IMR-90 (cell line): ENCODE measurements at regions not wholly inside any gene's neighbourhood (a gene's known extent, or its start where the extent isn't known, plus 50 kb on each side); places are given as distances from the start of the nearest gene placed in this dataset.

Experiments used
- ATAC-seq: fragments of 200-7000 bp; cut with Tn5 transposase; 2 replicates; pipeline ENCODE4 v1.9.1; 2020; ENCODE audit warnings: low read depth, mild to moderate bottlenecking, moderate library complexity
- BruUV-seq: library from RNA; stranded (reverse); fragments of 400-500 nt; replicated peaks from 2 replicates; lab custom pipeline; 2021; lab: Mats Ljungman, UMichigan
- CTCF ChIA-PET: fragments of 300-600 bp; formaldehyde crosslinking; extraction: SDS; loops from one replicate; lab custom pipeline; 2021; ENCODE audit warnings: antibody characterized with exemption; lab: Yijun Ruan, JAX
- POLR2A ChIA-PET: fragments of 300-600 bp; sonication (Branson Sonifier 250); formaldehyde crosslinking; loops from one replicate; lab custom pipeline; 2022; ENCODE audit warnings: antibody characterized with exemption; ENCODE audit not compliant: unreplicated experiment; lab: Charles Lee
- DNase-seq: peaks from one replicate; pipeline ENCODE4 v3.0.0; 2013
- H2AFZ ChIP-seq: replicated peaks from 2 replicates; pipeline ENCODE3; 2013; ENCODE audit warnings: low read length, mild to moderate bottlenecking; ENCODE audit not compliant: poor library complexity
- H2AK5ac ChIP-seq: 2 replicates; pipeline ENCODE4 v1.6.1; 2013; ENCODE audit warnings: low read depth, low read length, inconsistent platforms
- H2AK9ac ChIP-seq: replicated peaks from 2 replicates; pipeline ENCODE3; 2013; ENCODE audit warnings: mild to moderate bottlenecking, low read depth, low read length, moderate library complexity; ENCODE audit not compliant: poor library complexity
- H2BK120ac ChIP-seq: 2 replicates; pipeline ENCODE4 v1.6.1; 2013; ENCODE audit warnings: low read depth, low read length, inconsistent platforms
- H2BK15ac ChIP-seq: 3 replicates; pipeline ENCODE4 v1.6.1; 2013; ENCODE audit warnings: low read depth, low read length, inconsistent platforms
- H2BK20ac ChIP-seq: 2 replicates; pipeline ENCODE4 v1.6.1; 2013; ENCODE audit warnings: low read depth, mild to moderate bottlenecking, inconsistent platforms, low read length, moderate library complexity
- H2BK5ac ChIP-seq: 2 replicates; pipeline ENCODE4 v1.6.1; 2013; ENCODE audit warnings: mild to moderate bottlenecking, low read depth, low read length, inconsistent platforms; ENCODE audit not compliant: poor library complexity, severe bottlenecking
- H3K14ac ChIP-seq: replicated peaks from 2 replicates; pipeline ENCODE4 v1.6.1; 2013; ENCODE audit warnings: low read depth, low read length, inconsistent platforms
- H3K18ac ChIP-seq: 2 replicates; pipeline ENCODE4 v1.6.1; 2013; ENCODE audit warnings: low read depth, low read length, control low read depth
- H3K23ac ChIP-seq: 2 replicates; pipeline ENCODE4 v1.6.1; 2013; ENCODE audit warnings: low read depth, low read length, inconsistent platforms
- H3K27ac ChIP-seq: 2 replicates; pipeline ENCODE4 v1.5.1; 2013; ENCODE audit warnings: mild to moderate bottlenecking, control low read depth, low read length; ENCODE audit not compliant: insufficient read depth
- H3K27me3 ChIP-seq: 2 replicates; pipeline ENCODE4 v1.6.1; 2013; ENCODE audit warnings: low read length; ENCODE audit not compliant: control insufficient read depth, insufficient read depth
- H3K36me3 ChIP-seq: 2 replicates; pipeline ENCODE4 v1.6.1; 2013; ENCODE audit warnings: low read length, mixed read lengths; ENCODE audit not compliant: control insufficient read depth, insufficient read depth
- H3K4ac ChIP-seq: 2 replicates; pipeline ENCODE4 v1.6.1; 2013; ENCODE audit warnings: low read depth, low read length, inconsistent platforms
- H3K4me1 ChIP-seq: 2 replicates; pipeline ENCODE4 v1.6.1; 2013; ENCODE audit warnings: low read length, mixed read lengths; ENCODE audit not compliant: control insufficient read depth, insufficient read depth
- H3K4me2 ChIP-seq: 2 replicates; pipeline ENCODE4 v1.6.1; 2013; ENCODE audit warnings: low read depth, mild to moderate bottlenecking, control low read depth, low read length, moderate library complexity
- H3K4me3 ChIP-seq: 2 replicates; pipeline ENCODE4 v1.5.1; 2013; ENCODE audit warnings: low read depth, mild to moderate bottlenecking, control low read depth, low read length, moderate library complexity; ENCODE audit not compliant: insufficient read depth
- H3K56ac ChIP-seq: 2 replicates; pipeline ENCODE4 v1.6.1; 2013; ENCODE audit warnings: low read length, inconsistent platforms; ENCODE audit not compliant: insufficient read depth; ENCODE audit errors: extremely low read depth
- H3K79me1 ChIP-seq, 2 experiments: 2 replicates each; pipeline ENCODE4 v1.6.1; 2013; ENCODE audit warnings: low read length in 2 of 2, inconsistent platforms in 1 of 2, low read depth in 1 of 2
- H3K9ac ChIP-seq: 2 replicates; pipeline ENCODE4 v1.6.1; 2013; ENCODE audit warnings: low read depth, low read length, control low read depth
- H3K9me1 ChIP-seq: 2 replicates; pipeline ENCODE4 v1.6.1; 2013; ENCODE audit warnings: low read length, inconsistent platforms; ENCODE audit not compliant: insufficient read depth
- H3K9me3 ChIP-seq: 2 replicates; pipeline ENCODE4 v1.6.1; 2013; ENCODE audit warnings: low read length; ENCODE audit not compliant: control insufficient read depth, insufficient read depth
- H4K20me1 ChIP-seq: 2 replicates; pipeline ENCODE4 v1.6.1; 2013; ENCODE audit warnings: low read length, inconsistent platforms; ENCODE audit not compliant: insufficient read depth
- H4K5ac ChIP-seq: 2 replicates; pipeline ENCODE4 v1.6.1; 2013; ENCODE audit warnings: mild to moderate bottlenecking, low read depth, low read length, control low read depth
- H4K8ac ChIP-seq, 2 experiments: 2 replicates each; pipeline ENCODE4 v1.6.1; 2013; ENCODE audit warnings: low read depth in 2 of 2, low read length in 2 of 2, control low read depth in 1 of 2, inconsistent platforms in 1 of 2
- H4K91ac ChIP-seq: 2 replicates; pipeline ENCODE4 v1.6.1; 2013; ENCODE audit warnings: low read depth, low read length, inconsistent platforms; ENCODE audit not compliant: insufficient read depth
- BHLHE40 ChIP-seq: fragments of 150-350 bp; IDR thresholded peaks from 2 replicates; pipeline ENCODE4 v1.6.1; 2016; ENCODE audit warnings: mild to moderate bottlenecking, low read depth, low read length
- CEBPB ChIP-seq: IDR thresholded peaks from 2 replicates; pipeline ENCODE4 v1.6.1; 2012; ENCODE audit warnings: low read depth, low read length, improper control_type of control experiment
- CHD1 ChIP-seq: IDR thresholded peaks from 2 replicates; pipeline ENCODE4 v1.6.1; 2012; ENCODE audit warnings: low read depth, low read length, improper control_type of control experiment
- CTCF ChIP-seq: conservative IDR thresholded peaks from 2 replicates; pipeline ENCODE4 v1.5.1; 2012; ENCODE audit warnings: mild to moderate bottlenecking, low read depth, low read length, improper control_type of control experiment
- ELK1 ChIP-seq: fragments of 150-350 bp; IDR thresholded peaks from 2 replicates; pipeline ENCODE4 v1.6.1; 2016; ENCODE audit warnings: low read depth, mild to moderate bottlenecking, low read length, moderate library complexity, borderline replicate concordance
- FOS ChIP-seq: fragments of 150-350 bp; IDR thresholded peaks from 2 replicates; pipeline ENCODE4 v1.6.1; 2016; ENCODE audit warnings: low read depth, low read length
- MAFK ChIP-seq: IDR thresholded peaks from 2 replicates; pipeline ENCODE4 v1.6.1; 2012; ENCODE audit warnings: low read depth, low read length, improper control_type of control experiment
- MXI1 ChIP-seq: IDR thresholded peaks from 2 replicates; pipeline ENCODE4 v1.6.1; 2012; ENCODE audit warnings: low read depth, mild to moderate bottlenecking, low read length, moderate library complexity, borderline replicate concordance
- NFE2L2 ChIP-seq: fragments of 150-350 bp; IDR thresholded peaks from 2 replicates; pipeline ENCODE4 v1.6.1; 2016; ENCODE audit warnings: low read depth, mild to moderate bottlenecking, low read length
- POLR2A ChIP-seq: IDR thresholded peaks from 2 replicates; pipeline ENCODE4 v1.6.1; 2012; ENCODE audit warnings: mild to moderate bottlenecking, low read depth, low read length
- RAD21 ChIP-seq: IDR thresholded peaks from 2 replicates; pipeline ENCODE4 v1.6.1; 2012; ENCODE audit warnings: low read length, improper control_type of control experiment
- RCOR1 ChIP-seq: IDR thresholded peaks from 2 replicates; pipeline ENCODE4 v1.6.1; 2012; ENCODE audit warnings: mild to moderate bottlenecking, low read length, improper control_type of control experiment; ENCODE audit not compliant: insufficient replicate concordance
- RFX5 ChIP-seq: IDR thresholded peaks from 2 replicates; pipeline ENCODE4 v1.8.0; 2012; ENCODE audit warnings: low read depth, mild to moderate bottlenecking, low read length, moderate library complexity
- SMC3 ChIP-seq: fragments of 150-350 bp; IDR thresholded peaks from 2 replicates; pipeline ENCODE4 v1.6.1; 2016; ENCODE audit warnings: low read depth, mild to moderate bottlenecking, antibody characterized with exemption, low read length, moderate library complexity
- USF2 ChIP-seq: fragments of 150-350 bp; IDR thresholded peaks from 2 replicates; pipeline ENCODE4 v1.6.1; 2017; ENCODE audit warnings: mild to moderate bottlenecking, antibody characterized with exemption, low read length, low read depth
- WGBS, 2 experiments: methylation state at CpG; one replicate each; pipeline versions ENCODE4 v1.1.5 to v1.1.7; 2013; ENCODE audit warnings: missing lambda C conversion rate in 2 of 2; ENCODE audit not compliant: insufficient read length in 1 of 2; ENCODE audit errors: extremely low coverage in 2 of 2; 5-methylcytosine and 5-hydroxymethylcytosine counted together
- dilution Hi-C: fragments of 300-500 bp; cut with HindIII; formaldehyde crosslinking; loops from one replicate; pipeline ENCODE4 v1.14.3; 2018; ENCODE audit warnings: low sequenced_read_pairs; ENCODE audit not compliant: unreplicated experiment
- in situ Hi-C: fragments of 300-500 bp; cut with MboI; formaldehyde crosslinking; loops from 3 replicates; pipeline ENCODE4 v1.14.3; 2019; ENCODE audit warnings: low sequenced_read_pairs, inconsistent platforms, mixed read lengths
- intact Hi-C: fragments of 100-400 bp; cut with micrococcal nuclease; formaldehyde crosslinking; loops from 2 replicates; pipeline ENCODE4 v1.10.0; 2022

- peak; percentile 1 for DNase-seq
- BruUV-seq = no TSS peak
- Histone ChIP-seq H3K79me1 (no peaks in the 10 kb centered on the region), H3K9me3 (no peaks in the 10 kb centered on the region), H2BK120ac (no peak overlapping the region), H3K4me3 (no peak overlapping the region), H2BK20ac (no peak overlapping the region), H2BK5ac (no peak overlapping the region), H4K5ac (no peak overlapping the region), H4K8ac (no peak overlapping the region), H2AK9ac (no peak overlapping the region), H3K4ac (no peak overlapping the region), H3K14ac (no peak overlapping the region), H3K9ac (no peak overlapping the region), H2AFZ (no peak overlapping the region), H3K36me3 (no peaks in the 10 kb centered on the region), H3K4me2 (no peak overlapping the region), H3K9me1 (no peaks in the 10 kb centered on the region), H3K27me3 (no peaks in the 10 kb centered on the region), H2AK5ac (no peak overlapping the region), H3K4me1 (no peaks in the 10 kb centered on the region), H4K20me1 (no peaks in the 10 kb centered on the region), H2BK15ac (no peak overlapping the region), H3K27ac (no peak overlapping the region), H3K23ac (no peak overlapping the region), H3K56ac (no peak overlapping the region), H3K18ac (no peak overlapping the region), H4K91ac (no peak overlapping the region)
- CTCF ChIA-PET = no interaction called here
- intact Hi-C loops = no loop called here
- WGBS, 2 experiments = no CpG with 5 or more reads among the region's 4 CpGs
- ATAC-seq = no peak
- POLR2A ChIA-PET = no interaction called here
- in situ Hi-C loops = no loop called here
- dilution Hi-C loops = no loop called here
- TF ChIP-seq CHD1 (no peak), RAD21 (no peak), NFE2L2 (no peak), RCOR1 (no peak), MAFK (no peak), CEBPB (no peak), BHLHE40 (no peak), POLR2A (no peak), SMC3 (no peak), RFX5 (no peak), ELK1 (no peak), USF2 (no peak), FOS (no peak), CTCF (no peak), MXI1 (no peak)
These were observed 389.1 kb upstream of the KIF2A start for GRCh38 chr5:61916621-61917620.
